ENCODE measurements at regions not wholly inside any gene's neighbourhood (a gene's known extent, or its start where the extent isn't known, plus 50 kb on each side); places are given as distances from the start of the nearest gene placed in this dataset.

- TF ChIP-seq CTCF (IDR thresholded peaks at IDR 0.05) (no peak), POLR2A (IDR thresholded peaks at IDR 0.05) (no peak), EP300 (IDR thresholded peaks at IDR 0.05; ENCODE audit: low read depth) (no peak), POLR2AphosphoS5 (IDR thresholded peaks at IDR 0.05) (no peak)
Measured at GRCh38 chr3:120532969-120533368, 63.2 kb upstream of the NDUFB4 start.

Measured in transverse colon (tissue), 4 donors.